Suprapubic skin (tissue), 4 donors: ENCODE measurements at regions not wholly inside any gene's neighbourhood (a gene's known extent, or its start where the extent isn't known, plus 50 kb on each side); places are given as distances from the start of the nearest gene placed in this dataset.

ENCODE experiments used
- DNase-seq, 2 donors: peaks; one replicate each; pipeline ENCODE4 v3.0.0-alpha.2; 2019; ENCODE audit warnings: low spot score in 2 of 2
- H3K27ac ChIP-seq: fragments of 200-600 bp; sonication (generic); one replicate; pipeline ENCODE4 v1.5.1; 2019
- H3K27me3 ChIP-seq: fragments of 200-600 bp; sonication (generic); one replicate; pipeline ENCODE4 v1.5.1; 2019
- H3K36me3 ChIP-seq: fragments of 200-600 bp; sonication (generic); one replicate; pipeline ENCODE4 v1.5.1; 2019
- H3K4me1 ChIP-seq: fragments of 200-600 bp; sonication (generic); one replicate; pipeline ENCODE4 v1.5.1; 2019
- H3K4me3 ChIP-seq: fragments of 200-600 bp; sonication (generic); one replicate; pipeline ENCODE4 v1.5.1; 2019; ENCODE audit warnings: mild to moderate bottlenecking
- H3K9me3 ChIP-seq: fragments of 200-600 bp; sonication (generic); one replicate; pipeline ENCODE4 v1.5.1; 2019
- CTCF ChIP-seq, 2 donors: fragments of 200-600 bp in 1 of 2; fragments of 450-650 bp in 1 of 2; sonication (generic) in 1 of 2; IDR thresholded peaks; one replicate each; pipeline ENCODE4 v1.5.1; 2016 to 2019; ENCODE audit warnings: antibody characterized with exemption in 2 of 2, mild to moderate bottlenecking in 1 of 2, moderate library complexity in 1 of 2
- EP300 ChIP-seq: sonication (generic); formaldehyde crosslinking; IDR thresholded peaks from one replicate; pipeline ENCODE4 v1.6.1; 2017; ENCODE audit warnings: antibody characterized with exemption
- POLR2A ChIP-seq, 2 donors: fragments of 450-650 bp; IDR thresholded peaks; one replicate each; pipeline ENCODE4 v1.6.1; 2017; ENCODE audit warnings: antibody characterized with exemption in 2 of 2, mild to moderate bottlenecking in 2 of 2, moderate library complexity in 2 of 2
- POLR2AphosphoS5 ChIP-seq, 3 donors: sonication (generic); formaldehyde crosslinking; IDR thresholded peaks; one replicate each; pipeline ENCODE4 v1.6.1; 2017; ENCODE audit warnings: antibody characterized with exemption in 3 of 3
- WGBS: methylation state at CpG from one replicate; pipeline ENCODE4 v1.1.5; 2018; 5-methylcytosine and 5-hydroxymethylcytosine counted together

DNA sequence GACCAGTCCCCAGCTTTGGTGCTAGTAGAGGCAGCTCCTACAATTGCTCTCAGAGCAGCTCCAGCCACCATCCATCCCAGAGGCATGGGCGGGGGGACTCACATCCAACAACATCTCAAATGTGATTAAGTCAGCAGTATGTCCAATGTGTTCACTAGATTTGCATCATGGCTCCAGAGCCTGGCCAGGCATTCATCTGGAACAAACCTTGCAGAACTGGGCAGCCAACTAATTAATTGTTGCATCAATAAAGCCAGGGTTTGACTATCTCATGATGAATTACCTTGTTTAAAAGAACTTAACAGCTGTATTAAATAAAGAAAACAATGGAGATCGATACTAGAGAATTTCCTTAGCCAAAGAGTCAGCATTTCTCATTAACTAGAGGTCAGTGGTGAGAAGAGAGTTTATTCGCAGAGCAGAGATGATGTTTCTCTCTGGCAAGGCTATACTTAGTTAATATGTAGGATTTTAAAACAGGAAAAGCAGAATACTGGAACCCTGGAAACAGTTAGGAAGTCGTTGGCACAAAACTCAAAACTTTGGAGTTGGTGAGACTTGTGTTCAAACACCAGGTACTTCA lies 494.4 kb downstream of the GRIN2A start:
- 75% methylated on average over 4 of the region's 4 CpGs for WGBS
- no peak for DNase-seq
- no peaks in the 10 kb centered on the region for H3K9me3 ChIP-seq

DNA sequence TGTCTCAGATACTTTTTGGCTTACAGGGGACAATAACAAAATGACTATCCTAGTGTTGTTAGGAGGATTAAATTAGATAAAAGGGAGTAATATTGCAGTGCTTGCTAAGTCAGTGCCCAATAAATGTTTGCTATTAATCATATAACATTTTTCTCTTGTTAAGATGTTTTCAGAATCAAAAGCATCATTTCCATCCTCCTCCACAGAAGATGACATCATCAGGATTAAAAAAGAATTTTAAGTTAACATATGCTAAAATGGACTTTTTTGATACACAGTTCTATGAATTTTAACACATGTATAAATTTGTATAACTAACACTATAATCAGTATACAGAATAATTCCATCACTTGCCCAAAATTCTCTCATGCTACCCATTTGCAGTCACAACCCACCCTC lies 492.6 kb downstream of the GRIN2A start:
- Histone ChIP-seq H3K36me3 (no peaks in the 10 kb centered on the region), H3K27me3 (no peaks in the 10 kb centered on the region), H3K4me1 (no peaks in the 10 kb centered on the region), H3K27ac (no peak overlapping the region), H3K4me3 (no peak overlapping the region), H3K9me3 (no peaks in the 10 kb centered on the region)
- TF ChIP-seq CTCF (IDR thresholded peaks at IDR 0.05) (no peak), EP300 (no peak), POLR2A (IDR thresholded peaks at IDR 0.05) (no peak), POLR2AphosphoS5 (IDR thresholded peaks at IDR 0.05) (no peak)
- DNase-seq: no peak

More for the DNA sequence above, 494.4 kb downstream of the GRIN2A start:
- TF ChIP-seq POLR2A (IDR thresholded peaks at IDR 0.05) (no peak), POLR2AphosphoS5 (IDR thresholded peaks at IDR 0.05) (no peak), EP300 (no peak), CTCF (IDR thresholded peaks at IDR 0.05) (no peak)
- H3K27ac ChIP-seq: no peak overlapping the region
- H3K36me3 ChIP-seq: no peaks in the 10 kb centered on the region
- no peaks in the 10 kb centered on the region for H3K27me3 ChIP-seq
- no peak overlapping the region for H3K4me3 ChIP-seq
- H3K4me1 ChIP-seq: no peaks in the 10 kb centered on the region

DNA sequence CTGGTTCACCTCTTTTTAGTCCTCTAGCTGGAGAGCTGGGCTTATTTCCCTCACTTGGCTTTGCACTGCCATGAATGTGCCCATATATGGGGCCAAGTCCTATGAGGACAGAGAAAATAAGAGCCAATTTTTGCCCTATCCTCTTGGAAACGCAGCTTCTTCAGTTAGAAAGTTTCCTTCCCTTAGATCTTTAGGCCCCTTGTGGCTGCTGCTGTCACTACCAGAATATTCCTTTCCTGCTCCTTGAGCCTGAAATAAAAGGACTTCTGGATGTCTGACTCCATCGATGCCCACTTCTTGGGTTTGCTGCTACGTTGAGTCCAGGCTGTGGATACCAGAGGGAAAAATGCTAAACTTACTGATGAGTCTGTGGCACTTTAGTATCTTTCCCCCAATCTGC lies 487.1 kb downstream of the GRIN2A start:
- no peaks in the 10 kb centered on the region for H3K4me1 ChIP-seq
- no peaks in the 10 kb centered on the region for H3K9me3 ChIP-seq
- H3K27me3 ChIP-seq: peaks cover 3% of the 10 kb centered on the region
- H3K27ac ChIP-seq: no peak overlapping the region
- no peak for DNase-seq
- WGBS: 74% methylated on average over 3 of the region's 3 CpGs
- TF ChIP-seq POLR2A (IDR thresholded peaks at IDR 0.05): no peak
- no peak for TF ChIP-seq EP300
- TF ChIP-seq CTCF (IDR thresholded peaks at IDR 0.05): no peak
- TF ChIP-seq POLR2AphosphoS5 (IDR thresholded peaks at IDR 0.05): no peak
- H3K4me3 ChIP-seq: no peak overlapping the region
- H3K36me3 ChIP-seq: no peaks in the 10 kb centered on the region
